HG03521 (cell line): ENCODE measurements at regions not wholly inside any gene's neighbourhood (a gene's known extent, or its start where the extent isn't known, plus 50 kb on each side); places are given as distances from the start of the nearest gene placed in this dataset.

ENCODE experiments used
- ATAC-seq: cut with Tn5 transposase; IDR thresholded peaks from one replicate; pipeline ENCODE4 v1.9.1; 2021; ENCODE audit warnings: mild to moderate bottlenecking, moderate library complexity; ENCODE audit not compliant: unreplicated experiment

DNA sequence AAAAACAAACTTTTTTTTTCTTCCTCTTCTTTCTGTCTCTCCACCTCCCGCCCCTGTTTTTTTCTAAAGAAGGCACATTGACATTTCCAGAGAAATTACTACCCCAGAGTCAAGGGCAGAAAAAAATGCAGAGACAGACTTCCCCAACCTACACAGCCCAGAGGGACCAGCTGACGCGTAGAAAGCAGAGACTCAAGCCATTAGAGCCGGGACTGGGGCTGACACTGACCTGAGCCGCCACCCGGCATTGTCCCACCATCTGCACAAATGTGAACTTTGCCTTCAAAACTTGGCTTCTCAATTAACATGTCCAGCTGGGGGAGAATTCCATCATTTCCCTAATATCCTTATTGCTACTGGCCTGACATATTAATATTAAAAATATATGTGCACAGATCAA is 385.6 kb downstream of the NR2F2 start:
- ATAC-seq, result no peak

GRCh38 chr15:96716478-96716877 is 386.0 kb downstream of the NR2F2 start:
- no peak for ATAC-seq

GRCh38 chr15:96720251-96720650 is 389.8 kb downstream of the NR2F2 start:
- no peak for ATAC-seq

- ATAC-seq, result no peak
Observed at GRCh38 chr15:96720656-96721055, 390.2 kb downstream of the NR2F2 start.

DNA sequence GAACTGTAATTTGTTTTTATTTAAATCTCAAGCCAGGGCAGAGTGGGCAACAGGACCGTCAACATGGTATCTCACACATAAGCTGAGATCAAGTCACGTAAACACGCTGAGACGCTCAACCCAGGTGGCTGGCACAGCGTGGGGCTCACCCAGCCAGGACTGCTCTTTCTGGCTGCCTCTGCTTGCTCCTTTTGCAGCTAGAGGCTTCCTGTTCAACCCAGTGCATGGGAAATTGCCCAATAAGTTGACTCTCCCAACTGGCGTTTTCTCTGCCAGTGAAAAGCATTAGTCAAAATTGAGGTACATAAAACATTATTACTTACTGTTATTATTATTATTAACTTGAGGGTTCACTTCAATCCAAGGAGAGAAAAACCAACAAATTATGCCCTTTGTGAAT is 398.1 kb downstream of the NR2F2 start:
- no peak for ATAC-seq

GRCh38 chr15:96732704-96733103 is 402.2 kb downstream of the NR2F2 start:
- ATAC-seq, result no peak

- ATAC-seq, result no peak
Observed at GRCh38 chr15:96733721-96734120, 403.2 kb downstream of the NR2F2 start.

DNA sequence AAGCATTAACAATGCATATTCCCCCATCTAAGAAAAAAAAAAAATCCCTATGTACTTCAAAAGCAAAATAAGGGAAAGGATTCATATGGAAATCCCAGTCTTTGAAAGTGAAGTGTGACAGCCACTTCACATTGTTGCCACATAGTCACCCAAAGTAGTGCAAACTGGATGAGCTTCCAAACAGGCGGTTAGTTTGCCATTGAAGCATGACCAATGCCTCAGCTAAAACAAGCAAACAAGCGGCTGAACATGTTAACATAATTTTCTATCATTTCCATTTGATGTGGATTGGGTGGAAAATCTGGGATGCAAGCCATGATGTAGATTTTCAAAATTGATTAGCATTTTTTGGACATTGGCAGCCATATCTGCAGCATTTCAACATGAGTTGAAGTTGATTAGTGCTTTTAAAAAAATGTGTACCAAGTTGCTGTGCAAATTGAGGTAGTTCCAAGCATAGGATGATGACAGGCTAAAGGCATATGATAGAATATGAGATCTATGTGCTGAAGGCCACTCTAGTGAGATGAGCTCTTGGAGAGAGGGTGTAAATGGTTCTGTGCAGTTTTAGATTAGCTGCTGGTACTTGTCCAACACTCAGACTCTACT is 405.2 kb downstream of the NR2F2 start:
- ATAC-seq, result no peak

DNA sequence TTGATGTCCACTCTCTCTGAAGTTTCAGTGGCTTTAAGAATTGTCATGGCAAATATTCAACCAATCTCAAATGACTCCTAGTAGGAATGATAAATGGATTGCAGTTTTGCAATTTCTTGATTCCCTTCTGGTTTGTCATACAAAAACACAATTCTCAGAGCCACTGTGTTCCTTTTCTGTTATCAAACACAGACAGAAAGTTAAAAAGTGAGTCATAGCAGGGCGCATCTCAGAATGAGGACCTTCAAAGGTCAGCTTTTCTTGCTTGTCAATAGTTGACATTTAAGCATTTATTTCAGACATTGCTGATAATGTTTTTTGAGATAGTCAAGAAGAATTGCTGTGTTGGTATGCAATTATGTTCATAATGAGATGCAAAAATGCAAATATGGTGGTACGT is 405.9 kb downstream of the NR2F2 start:
- no peak for ATAC-seq

DNA sequence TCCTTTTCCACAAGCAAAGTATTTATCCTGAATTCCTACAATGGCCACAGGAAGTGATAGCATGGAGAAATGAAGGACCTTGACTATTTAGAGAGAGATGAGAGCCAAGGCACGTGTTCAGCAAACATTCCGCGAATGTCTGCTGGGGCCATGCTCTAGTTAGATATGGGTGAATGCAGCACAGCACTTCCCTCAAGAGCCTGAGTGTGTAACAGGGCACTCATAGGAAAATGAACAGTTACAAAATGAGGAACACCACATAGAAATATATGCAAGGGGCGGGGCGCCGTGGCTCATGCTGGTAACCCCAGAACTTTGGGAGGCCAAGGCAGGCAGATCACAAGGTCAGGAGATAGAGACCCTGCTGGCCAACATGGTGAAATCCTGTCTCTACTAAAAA is 406.9 kb downstream of the NR2F2 start:
- no peak for ATAC-seq

- no peak for ATAC-seq
Observed at GRCh38 chr15:96746665-96747064, 416.2 kb downstream of the NR2F2 start.

GRCh38 chr15:96747291-96747690 is 416.8 kb downstream of the NR2F2 start:
- ATAC-seq, result no peak

GRCh38 chr15:96750361-96750760 is 419.9 kb downstream of the NR2F2 start:
- ATAC-seq, result no peak

DNA sequence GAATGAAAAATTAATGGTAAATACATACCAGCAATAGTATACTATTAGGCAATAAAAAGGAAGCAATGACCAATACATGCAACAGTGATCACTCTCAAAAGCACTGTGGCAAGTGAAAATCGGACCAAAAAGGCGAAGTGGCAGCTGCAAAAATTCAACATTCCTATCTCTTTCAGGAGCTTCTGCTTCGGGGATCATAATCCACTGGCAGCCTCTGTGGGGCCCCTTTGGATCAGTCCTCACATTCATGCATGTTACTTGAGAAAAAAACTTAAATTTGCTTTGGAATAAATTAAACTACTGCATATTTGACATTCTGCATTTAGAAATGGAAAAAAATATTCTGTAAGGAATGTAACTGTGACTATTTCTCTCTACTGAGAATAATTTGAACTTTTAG is 425.6 kb downstream of the NR2F2 start:
- no peak for ATAC-seq

DNA sequence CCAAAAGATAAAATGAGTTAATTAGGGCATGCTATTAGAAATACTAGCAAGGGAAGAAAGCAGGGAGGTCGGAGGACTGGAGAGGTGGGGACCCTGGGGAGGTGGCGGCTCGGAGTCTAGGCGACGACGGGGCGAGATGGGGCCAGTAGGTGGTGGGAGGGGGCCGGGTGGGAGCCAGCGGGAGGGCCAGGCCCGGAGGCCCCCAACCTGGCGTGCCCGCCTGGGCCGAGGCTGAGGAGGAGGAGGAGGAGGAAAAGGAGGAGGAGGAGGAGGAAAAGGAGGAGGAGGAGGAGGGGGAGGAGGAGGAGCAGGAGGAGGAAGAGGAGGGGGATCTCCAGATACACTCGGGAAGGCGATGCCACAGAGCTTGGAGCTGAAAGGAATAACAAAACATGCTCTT is 426.2 kb downstream of the NR2F2 start:
- no peak for ATAC-seq

- ATAC-seq, result no peak
Observed at GRCh38 chr15:96762566-96762965, 432.1 kb downstream of the NR2F2 start.

GRCh38 chr15:96764501-96764900 is 434.0 kb downstream of the NR2F2 start:
- ATAC-seq, result no peak

- ATAC-seq, result no peak
Observed at GRCh38 chr15:96764946-96765345, 434.4 kb downstream of the NR2F2 start.

- no peak for ATAC-seq
Observed at GRCh38 chr15:96766366-96766765, 435.9 kb downstream of the NR2F2 start.

GRCh38 chr15:96767703-96768434 is 437.4 kb downstream of the NR2F2 start:
- ATAC-seq, result no peak

DNA sequence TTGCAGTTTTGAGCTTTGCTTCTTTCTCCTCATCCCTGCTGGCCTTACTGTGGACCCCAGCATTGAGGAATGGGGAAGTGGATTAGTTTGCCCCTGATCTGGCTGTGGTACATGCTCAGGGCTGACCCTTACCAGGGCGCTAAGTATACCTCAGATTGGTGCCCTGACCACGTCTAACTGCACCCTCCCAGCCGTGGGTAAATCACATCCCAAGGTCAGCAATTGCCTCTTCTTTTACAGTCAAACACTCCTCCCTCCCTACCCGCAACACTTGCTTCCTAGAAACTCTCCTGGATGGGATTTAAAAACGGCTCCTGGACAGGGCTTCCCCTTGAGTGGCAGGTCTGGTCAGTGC is 437.9 kb downstream of the NR2F2 start:
- ATAC-seq, result no peak

DNA sequence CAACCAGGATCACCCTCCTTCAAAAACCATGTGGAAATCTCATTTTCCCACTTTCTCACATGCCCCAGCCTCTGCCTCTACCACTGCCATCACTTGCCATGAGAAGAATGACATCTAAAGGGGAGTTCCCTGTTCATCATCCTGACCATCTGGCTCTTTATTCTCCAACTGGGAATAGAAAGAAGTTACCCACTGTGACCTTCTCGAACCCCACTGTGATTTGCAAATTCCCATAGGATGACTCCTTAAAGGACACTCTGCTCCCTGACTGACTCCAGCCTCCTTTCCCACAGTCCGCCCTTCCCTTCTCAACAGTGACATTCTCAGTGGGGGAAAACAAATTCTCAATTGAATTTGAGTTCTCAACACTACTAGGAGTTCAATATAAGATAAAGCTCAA is 440.5 kb downstream of the NR2F2 start:
- no peak for ATAC-seq

- no peak for ATAC-seq
Observed at GRCh38 chr15:96774216-96774615, 443.7 kb downstream of the NR2F2 start.
